Stimulated activated naive B cell treated with anti-CD40 and anti-IgM and Interleukin-4, amounts not matched to agents 10 μg/mL and 1 μg/mL and 100 μg/mL, for 72 hours (primary cell): ENCODE measurements at regions not wholly inside any gene's neighbourhood (a gene's known extent, or its start where the extent isn't known, plus 50 kb on each side); places are given as distances from the start of the nearest gene placed in this dataset.
"Not testable (repeated sequence)": the region's sequence is repeated elsewhere in the genome, so short reads cannot be mapped to it uniquely, and the experiment has no call there.

Experiments used
- ATAC-seq, 2 donors: fragments of 150-1000 bp; cut with Tn5 transposase; replicated peaks; 2 replicates each; pipeline ENCODE4 v1.10.0; 2021; ENCODE audit warnings: moderate library complexity in 1 of 2
- DNase-seq: peaks from one replicate; pipeline ENCODE4 v3.0.0; 2021
- H3K27ac Mint-ChIP-seq: one replicate; pipeline ENCODE4 v1.8.0; 2022; ENCODE audit warnings: mild to moderate bottlenecking, mixed read lengths
- H3K27me3 Mint-ChIP-seq, 2 donors: one replicate each; pipeline ENCODE4 v1.8.0; 2022; ENCODE audit warnings: mixed read lengths in 2 of 2
- H3K36me3 Mint-ChIP-seq, 2 donors: one replicate each; pipeline ENCODE4 v1.8.0; 2022; ENCODE audit warnings: mixed read lengths in 2 of 2, mild to moderate bottlenecking in 1 of 2
- H3K4me1 Mint-ChIP-seq, 2 donors: one replicate each; pipeline ENCODE4 v1.8.0; 2022; ENCODE audit warnings: mixed read lengths in 2 of 2, mild to moderate bottlenecking in 1 of 2
- H3K4me3 Mint-ChIP-seq, 2 donors: one replicate each; pipeline ENCODE4 v1.8.0; 2022; ENCODE audit warnings: mild to moderate bottlenecking in 2 of 2, mixed read lengths in 2 of 2, moderate library complexity in 1 of 2
- H3K9me3 Mint-ChIP-seq, 2 donors: one replicate each; pipeline ENCODE4 v1.8.0; 2022; ENCODE audit warnings: mixed read lengths in 2 of 2, mild to moderate bottlenecking in 1 of 2

DNA sequence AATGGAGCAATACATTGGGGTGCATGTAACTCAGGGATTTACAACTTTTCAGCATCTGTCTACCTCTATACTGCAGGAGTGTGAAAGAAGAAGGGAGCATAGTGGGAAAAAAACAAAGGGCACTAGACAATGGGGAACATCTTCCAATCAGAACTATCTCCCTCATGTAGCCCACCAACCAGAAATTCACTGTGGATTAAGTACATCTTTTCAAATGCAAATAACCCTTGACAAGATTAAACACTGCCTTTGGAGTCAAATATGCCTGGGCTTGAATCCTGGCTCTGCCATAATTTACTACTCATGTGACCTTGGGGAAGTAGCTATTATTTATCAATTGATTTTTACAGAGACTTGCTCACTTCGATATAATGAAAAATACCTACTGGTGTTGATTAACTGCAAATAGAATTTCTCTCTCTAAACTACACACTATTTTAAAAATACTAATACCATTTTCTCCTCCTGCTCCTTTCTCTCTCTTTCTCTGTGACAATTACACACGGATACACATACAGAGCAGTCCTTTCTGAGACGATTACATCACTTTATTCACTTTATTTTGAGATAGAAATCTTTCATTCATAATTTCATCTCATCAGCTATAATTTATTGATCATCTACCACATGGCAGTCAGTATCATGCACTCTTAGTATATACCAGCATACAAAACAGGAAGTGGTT, 783.7 kb downstream of the FRK start:
- no peak overlapping the region for H3K27ac Mint-ChIP-seq
- ATAC-seq = no peak
- H3K36me3 Mint-ChIP-seq = no peaks in the 10 kb centered on the region
- H3K9me3 Mint-ChIP-seq = peaks cover 4 to 12% of the 10 kb centered on the region in 2 donors
- no peaks in the 10 kb centered on the region for H3K4me1 Mint-ChIP-seq
- DNase-seq = no peak
- H3K27me3 Mint-ChIP-seq = no peaks in the 10 kb centered on the region
- no peak overlapping the region for H3K4me3 Mint-ChIP-seq

DNA sequence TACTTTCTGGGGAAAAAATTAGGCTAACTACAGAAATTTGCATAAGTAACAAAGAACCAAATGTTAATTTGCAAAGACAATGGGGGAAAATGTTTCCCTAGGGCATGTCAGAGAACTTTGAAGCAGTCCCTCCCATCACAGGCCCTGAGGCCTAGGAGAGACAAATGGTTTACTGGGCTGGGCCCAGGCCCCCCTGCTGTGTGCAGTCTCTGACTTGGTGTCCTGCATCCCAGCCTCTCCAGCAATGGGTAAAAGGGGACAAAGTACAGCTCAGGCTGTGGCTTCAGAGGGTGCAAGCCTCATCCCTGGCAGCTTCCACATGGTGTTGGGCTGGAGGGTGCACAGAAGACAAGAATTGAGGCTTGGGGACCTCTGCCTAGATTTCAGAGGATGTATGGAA, 788.4 kb downstream of the FRK start:
- H3K27ac Mint-ChIP-seq = no peak overlapping the region
- ATAC-seq (no peak), DNase-seq (no peak)
- H3K9me3 Mint-ChIP-seq = peaks cover 9 to 15% of the 10 kb centered on the region in 2 donors
- H3K4me1 Mint-ChIP-seq = no peaks in the 10 kb centered on the region
- no peaks in the 10 kb centered on the region for H3K27me3 Mint-ChIP-seq
- H3K36me3 Mint-ChIP-seq = no peaks in the 10 kb centered on the region
- no peak overlapping the region for H3K4me3 Mint-ChIP-seq

DNA sequence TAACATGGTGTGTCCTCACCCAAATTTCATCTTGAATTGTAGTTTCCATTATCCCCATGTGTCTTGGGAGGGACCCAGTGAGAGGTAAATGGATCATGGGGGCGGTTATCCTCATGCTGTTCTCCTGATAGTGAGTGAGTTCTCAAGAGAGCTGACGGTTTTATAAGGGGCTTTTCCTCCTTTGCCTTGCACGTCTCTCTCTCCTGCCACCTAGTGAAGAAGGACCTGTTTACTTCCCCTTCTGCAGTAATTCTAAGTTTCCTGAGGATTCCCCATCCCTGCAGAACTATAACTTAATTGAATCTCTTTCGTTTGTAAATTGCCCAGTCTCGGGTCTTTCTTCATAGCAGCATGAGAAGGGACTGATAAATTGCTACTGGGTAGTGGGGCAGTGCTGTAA, 789.3 kb downstream of the FRK start:
- no peaks in the 10 kb centered on the region for H3K36me3 Mint-ChIP-seq
- DNase-seq (no peak), ATAC-seq (no peak)
- no peak overlapping the region for H3K27ac Mint-ChIP-seq
- H3K4me1 Mint-ChIP-seq = no peaks in the 10 kb centered on the region
- H3K27me3 Mint-ChIP-seq = no peaks in the 10 kb centered on the region
- no peak overlapping the region for H3K4me3 Mint-ChIP-seq
- peaks cover 9 to 12% of the 10 kb centered on the region in 2 donors for H3K9me3 Mint-ChIP-seq

DNA sequence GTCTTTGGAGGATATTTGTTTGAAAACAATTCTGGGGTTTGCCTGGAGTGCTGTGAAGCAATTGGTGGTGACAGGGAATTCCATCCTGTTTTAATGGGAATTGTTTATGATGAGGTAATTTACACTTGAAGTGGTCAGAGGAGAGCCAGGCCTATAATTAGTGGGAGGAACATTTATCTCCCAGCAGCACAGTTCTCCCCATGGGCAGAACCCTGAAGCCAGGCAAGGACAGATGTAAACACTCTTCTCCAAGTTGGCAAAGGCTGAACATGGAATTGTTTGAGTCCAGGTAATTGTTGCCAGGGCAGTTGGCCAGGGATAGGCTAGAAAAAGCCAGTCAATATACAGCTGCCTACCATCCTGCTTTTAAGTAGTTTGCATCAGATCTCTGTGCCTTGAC, 789.7 kb downstream of the FRK start:
- Mint-ChIP-seq H3K9me3 (peaks cover 9 to 12% of the 10 kb centered on the region in 2 donors), H3K27ac (no peak overlapping the region), H3K27me3 (no peaks in the 10 kb centered on the region), H3K4me3 (no peak overlapping the region), H3K4me1 (no peaks in the 10 kb centered on the region), H3K36me3 (no peaks in the 10 kb centered on the region)
- no peak for ATAC-seq
- no peak for DNase-seq

DNA sequence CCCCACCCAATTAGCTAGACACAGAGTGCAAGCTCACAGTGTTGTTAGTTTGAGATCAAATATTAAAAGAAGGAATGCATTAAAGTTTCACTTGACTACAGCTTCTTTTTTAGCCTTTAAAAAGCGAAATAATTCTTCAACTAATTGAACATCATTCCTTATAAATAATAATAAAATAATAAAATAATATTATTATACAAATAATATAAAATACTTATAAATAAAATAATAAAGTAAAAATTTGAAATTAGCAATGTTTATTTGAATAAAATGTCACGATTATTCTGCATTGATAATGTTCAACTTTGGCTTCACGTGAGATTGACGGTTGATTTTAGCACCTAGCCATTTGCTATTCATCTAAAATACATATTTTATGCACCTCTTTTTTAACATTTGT, 819.3 kb downstream of the FRK start:
- Mint-ChIP-seq H3K9me3 (peaks cover 8 to 10% of the 10 kb centered on the region in 2 donors), H3K36me3 (no peaks in the 10 kb centered on the region), H3K27ac (no peak overlapping the region), H3K4me3 (no peak overlapping the region), H3K27me3 (no peaks in the 10 kb centered on the region), H3K4me1 (no peaks in the 10 kb centered on the region)
- DNase-seq = no peak
- ATAC-seq = no peak

DNA sequence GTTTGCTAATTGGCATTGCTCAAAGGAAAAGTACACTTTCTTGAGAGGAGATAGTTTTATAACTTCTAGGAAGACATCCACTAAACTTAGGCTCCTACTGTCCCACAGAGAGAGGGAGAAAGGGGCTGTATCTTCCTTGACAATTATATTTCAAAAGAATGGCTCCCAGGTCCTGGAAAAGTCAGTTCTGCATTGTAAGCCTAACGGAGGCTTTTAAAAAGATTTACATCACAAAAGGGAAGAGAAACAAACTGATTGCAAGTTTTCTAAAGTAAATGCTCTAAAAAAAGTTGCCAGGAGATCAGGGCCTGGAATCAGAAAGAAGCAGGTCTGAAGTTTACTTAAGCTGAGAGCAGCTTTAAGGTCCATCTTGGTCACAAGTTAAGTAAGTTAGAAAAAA, 839.5 kb downstream of the FRK start:
- no peaks in the 10 kb centered on the region for H3K4me1 Mint-ChIP-seq
- no peak overlapping the region for H3K27ac Mint-ChIP-seq
- no peak overlapping the region for H3K4me3 Mint-ChIP-seq
- ATAC-seq (no peak), DNase-seq (no peak)
- H3K27me3 Mint-ChIP-seq = no peaks in the 10 kb centered on the region
- no peaks in the 10 kb centered on the region for H3K36me3 Mint-ChIP-seq
- peaks cover 6 to 10% of the 10 kb centered on the region in 2 donors for H3K9me3 Mint-ChIP-seq

DNA sequence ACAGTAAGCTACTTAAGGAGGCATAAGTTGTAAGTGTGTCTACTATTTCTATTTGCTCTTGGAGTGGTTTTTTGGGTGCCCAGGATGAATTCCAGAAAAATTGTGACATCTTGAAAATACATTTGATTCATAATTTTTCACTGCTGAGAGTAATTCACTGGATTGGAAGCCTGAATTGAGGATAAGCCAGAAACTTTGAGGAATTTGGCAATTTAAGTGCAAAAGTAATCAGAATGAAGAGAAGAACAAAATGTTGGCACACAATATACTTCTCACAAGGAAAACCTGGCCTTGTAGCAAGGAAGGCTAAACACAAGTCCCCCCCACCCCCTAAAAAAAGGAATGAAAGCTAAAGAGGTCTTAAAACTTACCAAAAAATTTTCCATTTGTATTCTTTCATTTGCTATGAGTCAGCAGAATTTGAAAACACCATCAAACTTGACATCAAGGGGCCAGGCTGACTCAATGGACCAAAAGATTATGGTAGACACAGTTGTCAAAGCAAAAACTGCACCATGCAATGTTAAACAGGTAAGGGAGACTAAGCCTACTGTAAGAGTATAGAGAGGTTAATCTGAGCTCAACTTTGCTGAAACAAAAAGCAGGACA, 840.0 kb downstream of the FRK start:
- H3K9me3 Mint-ChIP-seq = peaks cover 5 to 10% of the 10 kb centered on the region in 2 donors
- no peak overlapping the region for H3K27ac Mint-ChIP-seq
- ATAC-seq (no peak), DNase-seq (no peak)
- no peaks in the 10 kb centered on the region for H3K36me3 Mint-ChIP-seq
- no peaks in the 10 kb centered on the region for H3K4me1 Mint-ChIP-seq
- no peak overlapping the region for H3K4me3 Mint-ChIP-seq
- no peaks in the 10 kb centered on the region for H3K27me3 Mint-ChIP-seq

DNA sequence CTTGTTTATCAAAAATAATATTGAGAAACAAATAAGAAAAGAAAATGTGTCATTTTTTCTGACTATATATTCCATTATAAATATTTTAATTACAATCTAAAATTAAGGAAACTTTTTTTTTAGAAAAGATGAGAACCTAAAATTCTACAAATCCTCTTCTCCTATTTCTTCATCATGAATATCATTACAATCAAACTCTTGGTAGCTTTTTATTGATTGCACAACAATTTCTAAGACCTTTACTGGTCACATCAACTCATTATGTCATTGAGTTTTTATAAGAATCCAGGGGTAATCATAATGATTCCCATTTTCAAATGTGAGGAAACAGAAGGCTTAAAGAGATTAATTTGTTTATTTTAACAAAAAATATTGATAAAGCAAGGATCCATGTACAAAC, 841.0 kb downstream of the FRK start:
- Mint-ChIP-seq H3K27ac (no peak overlapping the region), H3K27me3 (no peaks in the 10 kb centered on the region), H3K9me3 (peaks cover 2 to 5% of the 10 kb centered on the region in 2 donors), H3K4me3 (no peak overlapping the region), H3K36me3 (no peaks in the 10 kb centered on the region), H3K4me1 (no peaks in the 10 kb centered on the region)
- no peak for DNase-seq
- no peak for ATAC-seq

DNA sequence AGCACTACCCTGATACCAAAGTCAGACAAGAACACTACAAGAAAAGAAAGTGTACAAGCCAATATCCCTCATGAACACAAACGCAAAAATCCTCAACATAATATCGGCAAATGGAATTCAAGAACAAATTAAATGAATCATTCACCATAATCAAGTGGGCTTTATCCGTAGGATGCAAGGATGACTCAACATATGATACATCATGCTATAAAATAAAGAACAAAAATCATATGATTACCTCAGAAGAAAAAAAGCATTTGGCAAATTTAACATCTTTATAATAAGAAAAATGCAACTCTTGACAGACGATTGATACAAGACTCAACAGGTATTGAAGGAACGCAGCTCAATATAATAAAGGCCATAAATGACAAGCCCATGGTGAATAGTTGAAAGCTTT, 843.9 kb downstream of the FRK start:
- Mint-ChIP-seq H3K4me3 (no peak overlapping the region), H3K4me1 (no peaks in the 10 kb centered on the region), H3K9me3 (peaks cover 5 to 6% of the 10 kb centered on the region in 2 donors), H3K27me3 (no peaks in the 10 kb centered on the region), H3K27ac (no peak overlapping the region), H3K36me3 (no peaks in the 10 kb centered on the region)
- no peak for DNase-seq
- no peak for ATAC-seq

DNA sequence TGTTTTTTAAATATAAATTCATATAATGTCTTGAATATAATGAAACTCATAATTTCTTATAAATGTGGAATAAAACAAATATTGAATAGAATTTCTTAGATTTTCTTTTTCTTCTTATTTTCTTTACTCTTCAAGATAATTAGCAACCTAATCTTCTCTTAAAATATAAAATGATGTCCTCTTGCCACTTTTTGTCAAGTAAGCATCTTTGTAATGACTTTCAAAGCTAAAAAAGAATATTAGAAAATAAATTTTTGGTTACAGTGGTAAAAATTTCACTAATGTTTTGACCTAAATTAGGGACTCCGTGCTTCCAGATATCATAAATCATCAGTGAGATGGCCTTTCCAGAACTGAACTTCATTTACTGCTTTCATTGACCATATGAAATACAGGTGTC, 846.4 kb downstream of the FRK start:
- no peak for DNase-seq
- no peaks in the 10 kb centered on the region for H3K4me1 Mint-ChIP-seq
- ATAC-seq = no peak
- H3K9me3 Mint-ChIP-seq = peaks cover 4 to 9% of the 10 kb centered on the region in 2 donors
- no peak overlapping the region for H3K27ac Mint-ChIP-seq
- no peaks in the 10 kb centered on the region for H3K36me3 Mint-ChIP-seq
- no peak overlapping the region for H3K4me3 Mint-ChIP-seq
- H3K27me3 Mint-ChIP-seq = no peaks in the 10 kb centered on the region

DNA sequence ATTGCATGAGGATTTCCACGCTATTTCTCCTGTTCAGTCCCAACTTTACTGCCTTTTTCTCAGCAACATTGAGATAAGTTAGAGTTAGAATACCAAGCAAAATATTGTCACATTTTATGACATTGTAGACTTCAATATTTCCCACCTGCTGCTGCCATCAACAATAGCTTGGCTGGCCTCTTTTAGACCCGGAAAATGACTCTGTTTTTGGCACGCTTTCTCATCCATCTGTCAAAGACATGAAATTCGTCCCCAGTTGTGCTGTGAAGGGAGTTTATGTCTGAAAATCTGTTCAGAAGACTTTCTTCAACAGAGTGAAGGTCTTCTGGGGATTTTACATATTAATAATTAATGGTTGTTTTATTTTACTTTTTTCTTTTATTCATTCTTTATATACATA, 857.3 kb downstream of the FRK start:
- no peak for ATAC-seq
- Mint-ChIP-seq H3K4me1 (no peaks in the 10 kb centered on the region), H3K27ac (no peak overlapping the region), H3K36me3 (no peaks in the 10 kb centered on the region), H3K27me3 (no peaks in the 10 kb centered on the region), H3K9me3 (peaks cover 0 to 4% of the 10 kb centered on the region in 2 donors), H3K4me3 (no peak overlapping the region)
- DNase-seq = no peak

DNA sequence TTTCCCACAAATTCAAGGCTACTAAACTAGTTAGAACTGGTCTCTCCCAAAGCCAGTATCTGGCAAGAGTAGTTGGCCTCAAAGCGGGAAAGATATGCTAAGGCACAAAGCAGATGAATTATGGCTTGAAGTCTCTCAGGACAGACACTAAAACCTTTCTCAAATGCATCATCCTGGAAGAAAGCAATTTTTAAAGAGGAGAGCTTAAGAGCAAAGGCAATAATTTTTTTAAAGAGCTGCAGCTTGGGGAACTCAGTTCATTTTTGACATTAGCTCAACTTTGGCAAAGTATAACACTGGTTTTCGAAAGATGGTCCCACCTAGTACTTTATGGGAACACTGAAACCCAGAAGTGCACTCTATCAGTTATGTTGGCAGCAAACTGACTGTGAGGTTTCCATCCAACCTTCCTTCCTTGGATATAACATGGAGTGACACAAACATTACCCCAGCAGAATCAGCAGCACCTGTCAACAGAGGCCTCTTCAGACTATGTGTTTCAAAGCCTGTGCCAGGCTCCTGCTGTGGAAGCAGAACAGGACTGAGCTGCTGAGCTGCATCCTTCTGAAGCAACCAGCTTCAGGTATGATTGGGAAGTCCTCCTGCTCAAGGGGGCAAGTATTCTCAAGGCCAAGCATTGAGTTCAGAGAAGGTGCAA, 852.3 kb upstream of the HS3ST5 start:
- ATAC-seq (no peak), DNase-seq (no peak)
- no peaks in the 10 kb centered on the region for H3K27me3 Mint-ChIP-seq
- H3K36me3 Mint-ChIP-seq = no peaks in the 10 kb centered on the region
- no peak overlapping the region for H3K4me3 Mint-ChIP-seq
- no peak overlapping the region for H3K27ac Mint-ChIP-seq
- no peaks in the 10 kb centered on the region for H3K4me1 Mint-ChIP-seq
- peaks cover 0 to 5% of the 10 kb centered on the region in 2 donors for H3K9me3 Mint-ChIP-seq

DNA sequence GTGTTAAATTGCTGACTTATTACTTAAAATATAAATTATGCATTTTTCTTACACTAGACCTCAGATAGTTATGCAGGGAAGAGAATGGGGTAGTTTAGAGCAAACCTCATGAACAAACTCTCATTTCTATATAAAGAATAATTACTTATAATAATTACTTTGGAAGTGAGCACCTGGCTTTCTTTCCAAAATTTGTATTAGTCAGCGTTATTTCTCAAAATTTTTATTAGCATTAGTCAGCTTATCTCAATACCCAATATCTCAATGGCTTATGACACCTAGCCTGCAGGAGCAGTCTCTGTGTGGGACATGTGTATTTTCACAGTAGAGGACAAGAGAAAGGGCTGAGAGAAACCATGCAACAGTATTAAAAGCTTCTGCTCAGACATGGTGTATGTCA, 849.2 kb upstream of the HS3ST5 start:
- no peak overlapping the region for H3K27ac Mint-ChIP-seq

DNA sequence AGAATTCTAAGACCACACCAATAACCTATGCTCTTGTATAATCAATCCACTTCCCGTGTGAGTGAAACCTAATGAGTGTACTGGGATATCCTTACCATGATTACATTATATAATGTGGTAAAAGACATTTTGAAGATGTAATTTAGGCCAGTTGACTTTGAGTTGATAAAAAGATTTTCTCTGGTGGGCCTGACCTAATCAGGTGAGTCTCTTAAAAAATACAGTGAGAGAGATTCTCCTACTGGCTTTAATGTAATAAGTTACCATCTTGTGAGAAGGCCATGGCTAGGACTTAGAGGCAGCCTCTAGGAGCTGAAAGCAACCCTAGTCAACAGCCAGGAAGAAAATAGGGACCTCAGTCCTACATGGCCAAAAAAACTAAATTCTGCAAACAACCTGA, 847.7 kb upstream of the HS3ST5 start:
- DNase-seq (no peak), ATAC-seq (no peak)
- no peaks in the 10 kb centered on the region for H3K27me3 Mint-ChIP-seq
- peaks cover 0 to 3% of the 10 kb centered on the region in 2 donors for H3K9me3 Mint-ChIP-seq
- H3K4me1 Mint-ChIP-seq = no peaks in the 10 kb centered on the region
- no peak overlapping the region for H3K4me3 Mint-ChIP-seq
- no peak overlapping the region for H3K27ac Mint-ChIP-seq
- no peaks in the 10 kb centered on the region for H3K36me3 Mint-ChIP-seq

More for the DNA sequence above, 849.2 kb upstream of the HS3ST5 start:
- Mint-ChIP-seq H3K27me3 (no peaks in the 10 kb centered on the region), H3K4me1 (no peaks in the 10 kb centered on the region), H3K36me3 (no peaks in the 10 kb centered on the region), H3K4me3 (no peak overlapping the region), H3K9me3 (peaks cover 0 to 2% of the 10 kb centered on the region in 2 donors)
- DNase-seq = no peak
- ATAC-seq = no peak

DNA sequence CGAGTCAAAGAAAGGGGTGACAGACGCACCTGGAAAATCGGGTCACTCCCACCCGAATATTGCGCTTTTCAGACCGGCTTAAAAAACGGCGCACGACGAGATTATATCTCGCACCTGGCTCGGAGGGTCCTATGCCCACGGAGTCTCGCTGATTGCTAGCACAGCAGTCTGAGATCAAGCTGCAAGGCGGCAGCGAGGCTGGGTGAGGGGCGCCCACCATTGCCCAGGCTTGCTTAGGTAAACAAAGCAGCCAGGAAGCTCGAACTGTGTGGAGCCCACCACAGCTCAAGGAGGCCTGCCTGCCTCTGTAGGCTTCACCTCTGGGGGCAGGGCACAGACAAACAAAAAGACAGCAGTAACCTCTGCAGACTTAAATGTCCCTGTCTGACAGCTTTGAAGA, 832.6 kb upstream of the HS3ST5 start:
- H3K4me3 Mint-ChIP-seq, ATAC-seq, H3K4me1 Mint-ChIP-seq, H3K9me3 Mint-ChIP-seq, H3K27me3 Mint-ChIP-seq, DNase-seq, H3K27ac Mint-ChIP-seq, H3K36me3 Mint-ChIP-seq: not testable (repeated sequence)
